ENCODE measurements at regions not wholly inside any gene's neighbourhood (a gene's known extent, or its start where the extent isn't known, plus 50 kb on each side); places are given as distances from the start of the nearest gene placed in this dataset.

GRCh38 chr1:222880587-222880986 lies 65.7 kb downstream of the DISP1 start:
- Histone ChIP-seq H3K4me3 (no peak overlapping the region), H3K27ac (no peak overlapping the region), H3K4me1 (no peaks in the 10 kb centered on the region), H3K9me3 (no peaks in the 10 kb centered on the region), H3K36me3 (no peaks in the 10 kb centered on the region), H3K27me3 (no peaks in the 10 kb centered on the region)
- DNase-seq (no peak), ATAC-seq (no peak)
- 84 to 95% (median 87%) methylated on average over 2 of the region's 2 CpGs for whole genome bisulfite sequencing, 4 donors
- no peak for TF ChIP-seq POLR2A (IDR thresholded peaks at IDR 0.05)
- TF ChIP-seq CTCF (IDR thresholded peaks at IDR 0.05) = no peak
- intact Hi-C loops (cut with DNase I) = no loop called here

GRCh38 chr1:222886194-222886854 lies 71.5 kb downstream of the DISP1 start:
- H3K27ac ChIP-seq = no peak overlapping the region
- no peak for DNase-seq
- no peaks in the 10 kb centered on the region for H3K27me3 ChIP-seq
- peaks cover 0 to 13% (median under 1%) of the 10 kb centered on the region in 12 donors for H3K4me1 ChIP-seq
- ATAC-seq = no peak
- intact Hi-C loops (cut with DNase I) = no loop called here
- no peaks in the 10 kb centered on the region for H3K36me3 ChIP-seq
- no peak for TF ChIP-seq POLR2A (IDR thresholded peaks at IDR 0.05)
- no peak for TF ChIP-seq CTCF (IDR thresholded peaks at IDR 0.05)
- no peaks in the 10 kb centered on the region for H3K9me3 ChIP-seq
- H3K4me3 ChIP-seq = no peak overlapping the region
- 80 to 88% (median 87%) methylated on average over 4 of the region's 4 CpGs for WGBS, 4 donors

GRCh38 chr1:222886878-222887351 lies 72.1 kb downstream of the DISP1 start:
- no peak overlapping the region for H3K4me3 ChIP-seq
- no peak for DNase-seq
- no peak overlapping the region for H3K27ac ChIP-seq
- no peaks in the 10 kb centered on the region for H3K36me3 ChIP-seq
- no peak for ATAC-seq
- H3K9me3 ChIP-seq = no peaks in the 10 kb centered on the region
- no peaks in the 10 kb centered on the region for H3K27me3 ChIP-seq
- WGBS, 4 donors = 75 to 85% (median 82%) methylated on average over 1 of the region's 1 CpG
- H3K4me1 ChIP-seq = peaks cover 0 to 19% (median 3%) of the 10 kb centered on the region in 12 donors
- no peak for TF ChIP-seq CTCF (IDR thresholded peaks at IDR 0.05)
- TF ChIP-seq POLR2A (IDR thresholded peaks at IDR 0.05) = no peak
- intact Hi-C loops (cut with DNase I) = no loop called here

- ATAC-seq (no peak), DNase-seq (no peak)
- peaks cover 0 to 20% (median 7%) of the 10 kb centered on the region in 12 donors for H3K4me1 ChIP-seq
- H3K27ac ChIP-seq = no peak overlapping the region
- no peaks in the 10 kb centered on the region for H3K27me3 ChIP-seq
- intact Hi-C loops (cut with DNase I) = no loop called here
- H3K9me3 ChIP-seq = no peaks in the 10 kb centered on the region
- H3K4me3 ChIP-seq = no peak overlapping the region
- H3K36me3 ChIP-seq = no peaks in the 10 kb centered on the region
- 44 to 54% (median 45%) methylated on average over 1 of the region's 1 CpG for WGBS, 4 donors
- TF ChIP-seq POLR2A (IDR thresholded peaks at IDR 0.05) (no peak), CTCF (IDR thresholded peaks at IDR 0.05) (no peak)
These were observed 74.6 kb downstream of the DISP1 start for GRCh38 chr1:222889440-222889839.

Data from heart left ventricle (tissue), 16 donors.